ENCODE measurements at regions not wholly inside any gene's neighbourhood (a gene's known extent, or its start where the extent isn't known, plus 50 kb on each side); places are given as distances from the start of the nearest gene placed in this dataset.
"Not testable (repeated sequence)": the region's sequence is repeated elsewhere in the genome, so short reads cannot be mapped to it uniquely, and the experiment has no call there.

DNA sequence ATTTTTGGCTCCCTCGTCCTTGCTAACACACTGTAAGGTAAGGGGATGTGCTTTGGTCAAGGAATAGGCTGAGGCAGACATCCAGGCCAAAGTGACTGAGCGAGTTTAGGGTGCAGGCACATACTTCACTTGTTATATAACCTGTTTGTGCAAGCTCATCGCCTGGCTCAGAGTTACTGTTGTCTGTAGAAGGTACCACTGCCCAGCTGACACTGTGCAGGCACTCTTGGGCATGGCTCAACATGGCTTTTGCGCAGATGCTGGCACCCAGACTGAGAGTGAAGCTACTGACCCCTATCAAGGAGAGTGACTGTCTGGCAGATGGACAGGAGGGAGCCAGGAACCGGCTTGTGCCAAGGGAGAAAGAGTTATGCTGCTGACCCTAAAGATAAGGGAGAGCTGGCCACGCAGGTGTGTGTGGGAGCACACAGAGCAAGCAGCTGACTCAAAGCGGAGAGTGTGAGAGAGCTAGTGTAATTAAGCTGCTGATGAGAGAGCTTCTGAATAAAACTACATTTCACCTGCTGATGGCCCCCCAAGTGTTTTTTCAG lies 307.3 kb upstream of the USP24 start:
- TF ChIP-seq, protein P1, sequence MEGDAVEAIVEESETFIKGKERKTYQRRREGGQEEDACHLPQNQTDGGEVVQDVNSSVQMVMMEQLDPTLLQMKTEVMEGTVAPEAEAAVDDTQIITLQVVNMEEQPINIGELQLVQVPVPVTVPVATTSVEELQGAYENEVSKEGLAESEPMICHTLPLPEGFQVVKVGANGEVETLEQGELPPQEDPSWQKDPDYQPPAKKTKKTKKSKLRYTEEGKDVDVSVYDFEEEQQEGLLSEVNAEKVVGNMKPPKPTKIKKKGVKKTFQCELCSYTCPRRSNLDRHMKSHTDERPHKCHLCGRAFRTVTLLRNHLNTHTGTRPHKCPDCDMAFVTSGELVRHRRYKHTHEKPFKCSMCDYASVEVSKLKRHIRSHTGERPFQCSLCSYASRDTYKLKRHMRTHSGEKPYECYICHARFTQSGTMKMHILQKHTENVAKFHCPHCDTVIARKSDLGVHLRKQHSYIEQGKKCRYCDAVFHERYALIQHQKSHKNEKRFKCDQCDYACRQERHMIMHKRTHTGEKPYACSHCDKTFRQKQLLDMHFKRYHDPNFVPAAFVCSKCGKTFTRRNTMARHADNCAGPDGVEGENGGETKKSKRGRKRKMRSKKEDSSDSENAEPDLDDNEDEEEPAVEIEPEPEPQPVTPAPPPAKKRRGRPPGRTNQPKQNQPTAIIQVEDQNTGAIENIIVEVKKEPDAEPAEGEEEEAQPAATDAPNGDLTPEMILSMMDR (IDR thresholded peaks at IDR 0.05; ENCODE audit: poor library complexity, severe bottlenecking): no peak
- H3K4me1 ChIP-seq (ENCODE audit: insufficient read depth, poor library complexity, severe bottlenecking): no peaks in the 10 kb centered on the region
- no peak for DNase-seq (ENCODE audit: low spot score)
- no peak overlapping the region for H3K4me3 ChIP-seq (ENCODE audit: severe bottlenecking)
- H3K9me3 ChIP-seq (ENCODE audit: severe bottlenecking): no peaks in the 10 kb centered on the region
- H3K27ac ChIP-seq (ENCODE audit: poor library complexity, severe bottlenecking): no peak overlapping the region
- no peak for ATAC-seq (ENCODE audit: low read depth)
- no peaks in the 10 kb centered on the region for H3K36me3 ChIP-seq (ENCODE audit: low read depth)
- H3K27me3 ChIP-seq (ENCODE audit: insufficient read depth, poor library complexity, severe bottlenecking): no peaks in the 10 kb centered on the region

DNA sequence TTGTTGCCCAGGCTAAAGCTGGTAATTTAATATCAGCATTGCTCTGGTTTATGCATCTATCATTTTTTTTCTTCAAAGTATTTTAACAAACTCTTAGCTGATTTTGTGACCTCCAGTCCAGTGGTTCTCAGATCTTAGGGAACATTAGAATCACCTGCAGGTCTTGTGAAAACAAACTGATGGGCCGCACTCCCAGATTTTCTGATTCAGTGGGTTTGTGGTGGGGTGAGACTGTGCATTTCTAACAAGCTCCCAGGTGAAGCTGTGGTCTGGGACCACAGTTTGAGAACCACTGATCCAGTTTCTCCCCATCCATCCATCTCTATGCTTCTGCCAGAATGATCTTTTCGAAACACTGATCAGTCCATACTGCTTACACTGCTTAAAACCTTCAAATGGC lies 305.7 kb upstream of the USP24 start:
- H3K4me3 ChIP-seq (ENCODE audit: severe bottlenecking): no peak overlapping the region
- no peaks in the 10 kb centered on the region for H3K4me1 ChIP-seq (ENCODE audit: insufficient read depth, poor library complexity, severe bottlenecking)
- H3K36me3 ChIP-seq (ENCODE audit: low read depth): no peaks in the 10 kb centered on the region
- TF ChIP-seq, protein P1 (IDR thresholded peaks at IDR 0.05; ENCODE audit: poor library complexity, severe bottlenecking): no peak
- no peaks in the 10 kb centered on the region for H3K27me3 ChIP-seq (ENCODE audit: insufficient read depth, poor library complexity, severe bottlenecking)
- H3K27ac ChIP-seq (ENCODE audit: poor library complexity, severe bottlenecking): no peak overlapping the region
- no peaks in the 10 kb centered on the region for H3K9me3 ChIP-seq (ENCODE audit: severe bottlenecking)
- DNase-seq (ENCODE audit: low spot score) (no peak), ATAC-seq (ENCODE audit: low read depth) (no peak)

DNA sequence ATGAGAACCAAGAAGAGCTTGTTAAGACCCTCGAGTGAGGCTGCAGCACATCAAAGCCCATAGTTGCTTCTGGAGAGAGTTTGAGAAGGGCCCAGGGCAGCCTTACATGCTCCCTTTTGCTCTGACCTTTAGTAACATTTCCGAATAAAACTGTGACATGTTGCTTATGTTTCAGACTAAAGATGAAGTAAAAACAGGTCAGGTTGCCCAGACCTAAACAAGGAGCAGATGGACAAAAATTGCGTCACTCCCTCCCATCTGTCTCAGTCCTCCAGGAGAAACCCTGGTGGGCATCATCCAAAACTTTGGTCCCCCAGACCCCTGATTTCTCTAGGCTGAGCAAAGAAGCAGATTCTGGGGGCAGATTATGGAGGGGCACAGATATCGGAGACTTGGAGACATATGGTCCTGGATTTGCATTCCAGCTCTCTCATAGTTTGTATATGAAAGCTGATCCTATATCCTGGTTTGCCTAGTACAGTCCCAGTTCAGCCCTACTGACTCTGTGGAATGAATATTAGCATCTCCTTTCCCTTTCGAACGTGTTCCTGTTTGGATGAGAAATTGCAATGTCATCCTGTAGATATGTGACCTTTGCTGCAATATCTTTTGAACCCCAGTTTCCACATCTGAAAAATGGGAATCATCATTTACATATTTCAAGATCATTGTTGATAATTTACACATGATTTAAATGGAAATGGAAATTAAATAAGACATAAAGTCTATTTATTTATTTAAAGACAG lies 304.9 kb upstream of the USP24 start:
- no peaks in the 10 kb centered on the region for H3K9me3 ChIP-seq (ENCODE audit: severe bottlenecking)
- TF ChIP-seq, protein P1 (IDR thresholded peaks at IDR 0.05; ENCODE audit: poor library complexity, severe bottlenecking): no peak
- no peaks in the 10 kb centered on the region for H3K36me3 ChIP-seq (ENCODE audit: low read depth)
- H3K4me3 ChIP-seq (ENCODE audit: severe bottlenecking): no peak overlapping the region
- H3K4me1 ChIP-seq (ENCODE audit: insufficient read depth, poor library complexity, severe bottlenecking): no peaks in the 10 kb centered on the region
- H3K27ac ChIP-seq (ENCODE audit: poor library complexity, severe bottlenecking): no peak overlapping the region
- no peaks in the 10 kb centered on the region for H3K27me3 ChIP-seq (ENCODE audit: insufficient read depth, poor library complexity, severe bottlenecking)
- no peak for ATAC-seq (ENCODE audit: low read depth)
- DNase-seq (ENCODE audit: low spot score): no peak

DNA sequence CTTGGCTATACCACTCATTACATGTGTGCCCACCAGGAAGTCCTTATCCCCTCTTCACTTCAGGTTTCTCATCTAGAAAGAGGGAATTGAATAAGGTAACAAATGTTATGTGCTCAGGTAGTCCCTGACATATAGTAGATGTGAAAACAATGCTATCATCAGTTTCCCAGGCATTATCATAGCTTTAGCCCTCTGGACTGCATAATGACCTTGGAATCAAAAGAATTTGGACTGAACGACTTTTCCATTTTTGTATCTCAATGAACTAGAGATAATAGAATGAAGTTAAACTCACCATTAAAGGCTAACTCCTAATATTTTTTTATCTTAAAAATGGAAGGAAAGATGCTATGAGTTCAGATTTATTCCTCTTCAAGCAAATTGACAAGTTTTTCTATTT lies 304.1 kb upstream of the USP24 start:
- ATAC-seq (ENCODE audit: low read depth) (no peak), DNase-seq (ENCODE audit: low spot score) (no peak)
- H3K27ac ChIP-seq (ENCODE audit: poor library complexity, severe bottlenecking): no peak overlapping the region
- no peaks in the 10 kb centered on the region for H3K36me3 ChIP-seq (ENCODE audit: low read depth)
- H3K9me3 ChIP-seq (ENCODE audit: severe bottlenecking): no peaks in the 10 kb centered on the region
- TF ChIP-seq, protein P1 (IDR thresholded peaks at IDR 0.05; ENCODE audit: poor library complexity, severe bottlenecking): no peak
- H3K4me1 ChIP-seq (ENCODE audit: insufficient read depth, poor library complexity, severe bottlenecking): no peaks in the 10 kb centered on the region
- no peaks in the 10 kb centered on the region for H3K27me3 ChIP-seq (ENCODE audit: insufficient read depth, poor library complexity, severe bottlenecking)
- no peak overlapping the region for H3K4me3 ChIP-seq (ENCODE audit: severe bottlenecking)

DNA sequence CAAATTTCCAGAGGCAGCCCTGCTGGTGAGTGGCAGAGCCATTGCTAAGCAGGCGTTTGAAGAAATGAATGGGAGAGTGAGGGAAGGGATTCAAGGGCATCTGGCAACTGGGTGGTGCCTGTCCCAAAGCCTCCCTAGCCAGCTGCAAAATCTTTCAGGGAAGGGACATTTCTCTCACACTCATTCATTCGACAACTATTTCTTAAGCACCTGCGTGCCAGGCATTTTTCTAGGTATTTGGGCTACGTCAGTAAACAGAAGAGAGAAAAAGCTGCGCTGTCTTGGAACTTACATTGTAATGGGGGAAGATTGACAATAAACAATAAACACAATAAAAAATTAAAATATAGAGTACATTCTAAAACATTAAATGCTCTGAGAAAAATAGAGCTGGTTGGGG lies 301.9 kb upstream of the USP24 start:
- Histone ChIP-seq H3K4me1 (ENCODE audit: insufficient read depth, poor library complexity, severe bottlenecking) (no peaks in the 10 kb centered on the region), H3K36me3 (ENCODE audit: low read depth) (no peaks in the 10 kb centered on the region), H3K9me3 (ENCODE audit: severe bottlenecking) (no peaks in the 10 kb centered on the region), H3K27ac (ENCODE audit: poor library complexity, severe bottlenecking) (no peak overlapping the region), H3K27me3 (ENCODE audit: insufficient read depth, poor library complexity, severe bottlenecking) (no peaks in the 10 kb centered on the region), H3K4me3 (ENCODE audit: severe bottlenecking) (no peak overlapping the region)
- ATAC-seq (ENCODE audit: low read depth): no peak
- TF ChIP-seq, protein P1 (IDR thresholded peaks at IDR 0.05; ENCODE audit: poor library complexity, severe bottlenecking): no peak
- no peak for DNase-seq (ENCODE audit: low spot score)

DNA sequence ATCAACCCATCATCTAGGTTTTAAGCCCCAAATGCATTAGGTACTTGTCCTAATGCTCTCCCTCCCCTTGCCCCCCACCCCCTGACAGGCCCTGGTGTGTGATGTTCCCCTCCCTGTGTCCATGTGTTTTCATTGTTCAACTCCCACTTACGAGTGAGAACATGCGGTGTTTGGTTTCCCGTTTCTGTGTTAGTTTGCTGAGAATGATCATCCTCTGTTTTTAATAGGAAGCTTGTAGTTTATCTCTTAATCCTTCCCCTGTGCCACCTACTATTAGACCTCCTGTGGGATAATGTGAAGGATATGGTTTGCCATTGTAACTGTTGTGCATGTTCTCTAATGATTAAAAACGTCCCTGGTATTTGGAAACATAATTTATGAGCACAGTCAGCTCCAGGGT lies 299.4 kb upstream of the USP24 start:
- ATAC-seq (ENCODE audit: low read depth); DNase-seq (ENCODE audit: low spot score); H3K4me3 ChIP-seq (ENCODE audit: severe bottlenecking); H3K4me1 ChIP-seq (ENCODE audit: insufficient read depth, poor library complexity, severe bottlenecking); H3K9me3 ChIP-seq (ENCODE audit: severe bottlenecking); H3K36me3 ChIP-seq (ENCODE audit: low read depth); H3K27ac ChIP-seq (ENCODE audit: poor library complexity, severe bottlenecking); H3K27me3 ChIP-seq (ENCODE audit: insufficient read depth, poor library complexity, severe bottlenecking): not testable (repeated sequence)

Measured in RWPE2 (cell line).